Neuron (in vitro differentiated cells): ENCODE measurements at regions not wholly inside any gene's neighbourhood (a gene's known extent, or its start where the extent isn't known, plus 50 kb on each side); places are given as distances from the start of the nearest gene placed in this dataset.

ENCODE experiments used
- H2AFZ ChIP-seq: one replicate; pipeline ENCODE4 v1.6.1; 2013; ENCODE audit warnings: low read depth, mild to moderate bottlenecking, inconsistent platforms, low read length, moderate library complexity
- H3K27me3 ChIP-seq: one replicate; pipeline ENCODE4 v1.6.1; 2013; ENCODE audit warnings: low read length; ENCODE audit not compliant: insufficient read depth
- H3K36me3 ChIP-seq: one replicate; pipeline ENCODE4 v1.6.1; 2013; ENCODE audit warnings: low read length; ENCODE audit not compliant: insufficient read depth
- H3K4me1 ChIP-seq: one replicate; pipeline ENCODE4 v1.6.1; 2013; ENCODE audit warnings: low read length; ENCODE audit not compliant: insufficient read depth
- H3K4me3 ChIP-seq: 2 replicates; pipeline ENCODE4 v1.5.1; 2013; ENCODE audit warnings: mild to moderate bottlenecking, low read length, moderate library complexity
- H3K9me3 ChIP-seq: one replicate; pipeline ENCODE4 v1.6.1; 2013; ENCODE audit warnings: low read length

GRCh38 chr10:30256084-30256483 is 93.0 kb downstream of the MTPAP start:
- Histone ChIP-seq H3K4me1 (no peaks in the 10 kb centered on the region), H3K9me3 (no peaks in the 10 kb centered on the region), H3K4me3 (no peak overlapping the region), H3K36me3 (no peaks in the 10 kb centered on the region), H2AFZ (no peak overlapping the region), H3K27me3 (no peaks in the 10 kb centered on the region)

GRCh38 chr10:30254926-30255325 is 94.2 kb downstream of the MTPAP start:
- Histone ChIP-seq H3K27me3 (no peaks in the 10 kb centered on the region), H2AFZ (no peak overlapping the region), H3K4me1 (no peaks in the 10 kb centered on the region), H3K36me3 (no peaks in the 10 kb centered on the region), H3K4me3 (no peak overlapping the region), H3K9me3 (no peaks in the 10 kb centered on the region)

GRCh38 chr10:30248728-30249127 is 100.3 kb downstream of the MTPAP start:
- Histone ChIP-seq H3K36me3 (no peaks in the 10 kb centered on the region), H2AFZ (no peak overlapping the region), H3K4me1 (no peaks in the 10 kb centered on the region), H3K9me3 (no peaks in the 10 kb centered on the region), H3K27me3 (no peaks in the 10 kb centered on the region), H3K4me3 (no peak overlapping the region)

- Histone ChIP-seq H3K9me3 (no peaks in the 10 kb centered on the region), H3K36me3 (no peaks in the 10 kb centered on the region), H3K4me3 (no peak overlapping the region), H2AFZ (no peak overlapping the region), H3K4me1 (no peaks in the 10 kb centered on the region), H3K27me3 (no peaks in the 10 kb centered on the region)
Measured at GRCh38 chr10:30247704-30248103, 101.4 kb downstream of the MTPAP start.

- H3K4me1 ChIP-seq = no peaks in the 10 kb centered on the region
- no peaks in the 10 kb centered on the region for H3K27me3 ChIP-seq
- H2AFZ ChIP-seq = no peak overlapping the region
- H3K36me3 ChIP-seq = no peaks in the 10 kb centered on the region
- H3K4me3 ChIP-seq = no peak overlapping the region
- H3K9me3 ChIP-seq = no peaks in the 10 kb centered on the region
Measured at GRCh38 chr10:30241422-30242110, 107.5 kb downstream of the MTPAP start.

- H3K27me3 ChIP-seq = no peaks in the 10 kb centered on the region
- peaks cover 1% of the 10 kb centered on the region for H3K9me3 ChIP-seq
- no peaks in the 10 kb centered on the region for H3K36me3 ChIP-seq
- H3K4me3 ChIP-seq = no peak overlapping the region
- H2AFZ ChIP-seq = no peak overlapping the region
- H3K4me1 ChIP-seq = no peaks in the 10 kb centered on the region
Measured at GRCh38 chr10:30238836-30239235, 110.2 kb downstream of the MTPAP start.

- H3K36me3 ChIP-seq = no peaks in the 10 kb centered on the region
- no peaks in the 10 kb centered on the region for H3K27me3 ChIP-seq
- no peaks in the 10 kb centered on the region for H3K4me1 ChIP-seq
- H2AFZ ChIP-seq = no peak overlapping the region
- H3K4me3 ChIP-seq = no peak overlapping the region
- peaks cover 1% of the 10 kb centered on the region for H3K9me3 ChIP-seq
Measured at GRCh38 chr10:30233186-30233959, 115.7 kb downstream of the MTPAP start.

GRCh38 chr10:30231709-30232108 is 117.4 kb downstream of the MTPAP start:
- no peaks in the 10 kb centered on the region for H3K4me1 ChIP-seq
- no peak overlapping the region for H3K4me3 ChIP-seq
- no peaks in the 10 kb centered on the region for H3K27me3 ChIP-seq
- no peak overlapping the region for H2AFZ ChIP-seq
- no peaks in the 10 kb centered on the region for H3K36me3 ChIP-seq
- peaks cover 1% of the 10 kb centered on the region for H3K9me3 ChIP-seq

GRCh38 chr10:30231071-30231652 is 117.9 kb downstream of the MTPAP start:
- Histone ChIP-seq H3K4me3 (no peak overlapping the region), H2AFZ (no peak overlapping the region), H3K27me3 (no peaks in the 10 kb centered on the region), H3K9me3 (peaks cover 1% of the 10 kb centered on the region), H3K36me3 (no peaks in the 10 kb centered on the region), H3K4me1 (no peaks in the 10 kb centered on the region)

GRCh38 chr10:30229536-30229935 is 119.5 kb downstream of the MTPAP start:
- Histone ChIP-seq H3K4me1 (no peaks in the 10 kb centered on the region), H3K4me3 (no peak overlapping the region), H3K27me3 (no peaks in the 10 kb centered on the region), H3K9me3 (peaks cover under 1% of the 10 kb centered on the region), H2AFZ (no peak overlapping the region), H3K36me3 (no peaks in the 10 kb centered on the region)

GRCh38 chr10:30228417-30229036 is 120.6 kb downstream of the MTPAP start:
- Histone ChIP-seq H3K4me1 (no peaks in the 10 kb centered on the region), H3K36me3 (no peaks in the 10 kb centered on the region), H2AFZ (no peak overlapping the region), H3K4me3 (no peak overlapping the region), H3K27me3 (no peaks in the 10 kb centered on the region), H3K9me3 (no peaks in the 10 kb centered on the region)

- Histone ChIP-seq H3K9me3 (no peaks in the 10 kb centered on the region), H3K27me3 (no peaks in the 10 kb centered on the region), H2AFZ (no peak overlapping the region), H3K4me1 (no peaks in the 10 kb centered on the region), H3K36me3 (no peaks in the 10 kb centered on the region), H3K4me3 (no peak overlapping the region)
Measured at GRCh38 chr10:30227481-30227880, 121.6 kb downstream of the MTPAP start.
